ENCODE measurements at regions not wholly inside any gene's neighbourhood (a gene's known extent, or its start where the extent isn't known, plus 50 kb on each side); places are given as distances from the start of the nearest gene placed in this dataset.
A peak's percentile ranks its signal among the peaks of the same experiment; 100 is the strongest.

- TF ChIP-seq SREBF2 (IDR thresholded peaks at IDR 0.05) = no peak
- TF ChIP-seq CTCF (IDR thresholded peaks at IDR 0.05) = no peak
- no peak for TF ChIP-seq POLR2A (IDR thresholded peaks at IDR 0.05; ENCODE audit: low read length)
- TF ChIP-seq MAFK (IDR thresholded peaks at IDR 0.05; ENCODE audit: partially characterized antibody) = peak; percentile 50
- no peak for TF ChIP-seq JUN (IDR thresholded peaks at IDR 0.05)
- no peak for TF ChIP-seq CEBPB (IDR thresholded peaks at IDR 0.05)
- TF ChIP-seq NR3C1 (IDR thresholded peaks at IDR 0.05) = no peak
- TF ChIP-seq KDM1A (IDR thresholded peaks at IDR 0.05; ENCODE audit: low read depth) = no peak
Measured at GRCh38 chr15:37865687-37866086, 68.8 kb upstream of the TMCO5A start.

Measured in A549 (cell line).